ENCODE measurements at regions not wholly inside any gene's neighbourhood (a gene's known extent, or its start where the extent isn't known, plus 50 kb on each side); places are given as distances from the start of the nearest gene placed in this dataset.

DNA sequence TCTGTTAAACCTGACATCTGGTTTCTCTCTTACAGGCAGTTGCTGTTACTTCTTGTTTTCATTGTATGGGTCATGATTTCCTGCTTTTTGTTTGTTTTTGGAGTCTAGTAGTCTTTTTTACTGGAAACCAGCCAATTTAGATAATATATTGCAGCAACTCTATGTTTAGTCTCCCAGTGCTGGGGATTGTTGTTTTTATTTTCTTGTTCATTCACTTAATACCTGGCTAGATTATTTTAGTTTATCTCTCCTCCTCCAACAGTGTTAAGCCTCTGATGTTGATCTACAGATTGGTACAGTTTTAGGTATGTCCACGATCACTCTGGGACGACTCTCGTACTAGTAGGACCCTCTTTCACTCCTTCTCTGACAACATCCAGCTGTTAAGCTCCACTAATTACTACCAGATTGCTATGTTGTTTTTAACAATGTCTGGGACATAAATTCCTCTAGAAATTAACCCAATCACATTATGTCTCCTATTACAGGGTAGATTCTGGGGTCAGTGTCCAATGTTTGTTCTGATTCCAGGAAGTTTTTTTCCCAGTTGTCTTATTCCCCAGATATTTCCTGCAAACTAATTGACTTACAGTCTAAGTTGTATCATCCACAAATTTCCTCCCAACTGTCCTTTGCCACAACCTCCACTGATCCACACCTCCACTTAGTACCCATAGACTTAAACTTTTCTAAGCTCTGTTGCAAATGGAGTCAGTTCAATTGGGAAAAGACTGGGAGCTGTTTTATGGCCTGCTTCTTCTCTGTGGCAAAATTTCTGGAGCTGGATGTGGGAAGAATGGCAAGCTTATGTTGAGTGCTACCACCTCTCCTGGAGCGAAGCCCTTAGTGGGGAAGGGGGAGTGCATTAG lies 1280.6 kb upstream of the CNTN5 start:
- ChIA-PET CTCF (no interaction called here), POLR2A (ENCODE audit: unreplicated experiment) (no interaction called here)
- no peak overlapping the region for H2BK15ac ChIP-seq (ENCODE audit: low read depth, low read length)
- no peak overlapping the region for H2AFZ ChIP-seq (replicated peaks; ENCODE audit: low read length, poor library complexity)
- H3K27ac ChIP-seq (ENCODE audit: insufficient read depth, low read length) = peak overlapping the region; percentile 74; the same call in 1 of the 2 replicates
- DNase-seq (peak; percentile 59), ATAC-seq (ENCODE audit: low read depth) (peak; percentile 24)
- no peak overlapping the region for H2AK5ac ChIP-seq (ENCODE audit: low read depth, low read length)
- no peak overlapping the region for H4K91ac ChIP-seq (ENCODE audit: insufficient read depth, low read depth, low read length)
- no peaks in the 10 kb centered on the region for H4K20me1 ChIP-seq (ENCODE audit: insufficient read depth, low read length)
- peak overlapping the region; percentile 23; the same call in 1 of the 2 replicates for H3K18ac ChIP-seq (ENCODE audit: low read depth, low read length)
- H2BK20ac ChIP-seq (ENCODE audit: low read depth, low read length) = no peak overlapping the region; the same call in 1 of the 2 replicates
- no peaks in the 10 kb centered on the region for H3K36me3 ChIP-seq (ENCODE audit: control insufficient read depth, insufficient read depth, low read length)
- H2AK9ac ChIP-seq (replicated peaks; ENCODE audit: low read depth, low read length, poor library complexity) = no peak overlapping the region
- no TSS peak for BruUV-seq (replicated peaks)
- H2BK120ac ChIP-seq (ENCODE audit: low read depth, low read length) = no peak overlapping the region
- no peak overlapping the region for H2BK5ac ChIP-seq (ENCODE audit: low read depth, low read length, poor library complexity, severe bottlenecking)
- no peaks in the 10 kb centered on the region; the same call in 1 of the 2 replicates for H3K4me1 ChIP-seq (ENCODE audit: control insufficient read depth, insufficient read depth, low read length)
- no peak overlapping the region for H3K9ac ChIP-seq (ENCODE audit: low read depth, low read length)
- H3K56ac ChIP-seq (ENCODE audit: extremely low read depth, insufficient read depth, low read length) = no peak overlapping the region
- H3K23ac ChIP-seq (ENCODE audit: low read depth, low read length) = no peak overlapping the region
- H3K4me2 ChIP-seq (ENCODE audit: low read depth, low read length) = no peak overlapping the region
- H3K9me3 ChIP-seq (ENCODE audit: control insufficient read depth, insufficient read depth, low read length) = 0 out of 2 replicates have a peak, but pooled peaks cover 2% of the 10 kb centered on the region
- no peak overlapping the region for H3K4ac ChIP-seq (ENCODE audit: low read depth, low read length)
- in situ Hi-C loops (cut with MboI; ENCODE audit: low sequenced_read_pairs) = no loop called here
- no peak overlapping the region for H3K14ac ChIP-seq (replicated peaks; ENCODE audit: low read depth, low read length)
- dilution Hi-C loops (cut with HindIII; ENCODE audit: low sequenced_read_pairs, unreplicated experiment) = no loop called here
- no peaks in the 10 kb centered on the region for H3K27me3 ChIP-seq (ENCODE audit: control insufficient read depth, insufficient read depth, low read length)
- peak overlapping the region; percentile 58; the same call in 1 of the 2 replicates for H4K5ac ChIP-seq (ENCODE audit: low read depth, low read length)
- intact Hi-C loops (cut with micrococcal nuclease) = no loop called here
- H3K79me1 ChIP-seq (ENCODE audit: low read depth in 1 of 2, low read length in 2 of 2) = no peaks in the 10 kb centered on the region
- no peaks in the 10 kb centered on the region for H3K9me1 ChIP-seq (ENCODE audit: insufficient read depth, low read length)
- TF ChIP-seq RAD21 (IDR thresholded peaks at IDR 0.05; ENCODE audit: low read length) = no peak
- no peak for TF ChIP-seq FOS (IDR thresholded peaks at IDR 0.05; ENCODE audit: low read depth, low read length)
- no peak for TF ChIP-seq NFE2L2 (IDR thresholded peaks at IDR 0.05; ENCODE audit: low read depth, low read length)
- TF ChIP-seq, protein P1, sequence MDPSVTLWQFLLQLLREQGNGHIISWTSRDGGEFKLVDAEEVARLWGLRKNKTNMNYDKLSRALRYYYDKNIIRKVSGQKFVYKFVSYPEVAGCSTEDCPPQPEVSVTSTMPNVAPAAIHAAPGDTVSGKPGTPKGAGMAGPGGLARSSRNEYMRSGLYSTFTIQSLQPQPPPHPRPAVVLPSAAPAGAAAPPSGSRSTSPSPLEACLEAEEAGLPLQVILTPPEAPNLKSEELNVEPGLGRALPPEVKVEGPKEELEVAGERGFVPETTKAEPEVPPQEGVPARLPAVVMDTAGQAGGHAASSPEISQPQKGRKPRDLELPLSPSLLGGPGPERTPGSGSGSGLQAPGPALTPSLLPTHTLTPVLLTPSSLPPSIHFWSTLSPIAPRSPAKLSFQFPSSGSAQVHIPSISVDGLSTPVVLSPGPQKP (IDR thresholded peaks at IDR 0.05; ENCODE audit: borderline replicate concordance, low read depth, low read length) = no peak
- TF ChIP-seq RCOR1 (IDR thresholded peaks at IDR 0.05; ENCODE audit: insufficient replicate concordance, low read length) = no peak
- no peak for TF ChIP-seq POLR2A (IDR thresholded peaks at IDR 0.05; ENCODE audit: low read depth, low read length)
- no peak for TF ChIP-seq RFX5 (IDR thresholded peaks at IDR 0.05; ENCODE audit: low read depth, low read length)
- no peak for TF ChIP-seq CHD1 (IDR thresholded peaks at IDR 0.05; ENCODE audit: low read depth, low read length)
- no peak for TF ChIP-seq MAFK (IDR thresholded peaks at IDR 0.05; ENCODE audit: low read depth, low read length)
- no peak for TF ChIP-seq MAZ (IDR thresholded peaks at IDR 0.05; ENCODE audit: borderline replicate concordance, low read depth, low read length)
- TF ChIP-seq, protein P2, sequence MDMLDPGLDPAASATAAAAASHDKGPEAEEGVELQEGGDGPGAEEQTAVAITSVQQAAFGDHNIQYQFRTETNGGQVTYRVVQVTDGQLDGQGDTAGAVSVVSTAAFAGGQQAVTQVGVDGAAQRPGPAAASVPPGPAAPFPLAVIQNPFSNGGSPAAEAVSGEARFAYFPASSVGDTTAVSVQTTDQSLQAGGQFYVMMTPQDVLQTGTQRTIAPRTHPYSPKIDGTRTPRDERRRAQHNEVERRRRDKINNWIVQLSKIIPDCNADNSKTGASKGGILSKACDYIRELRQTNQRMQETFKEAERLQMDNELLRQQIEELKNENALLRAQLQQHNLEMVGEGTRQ (IDR thresholded peaks at IDR 0.05; ENCODE audit: low read depth, low read length) = no peak
- no peak for TF ChIP-seq SMC3 (IDR thresholded peaks at IDR 0.05; ENCODE audit: low read depth, low read length)
- no CpG with 5 or more reads among the region's 4 CpGs for WGBS, 2 experiments (ENCODE audit: extremely low coverage in 2 of 2, insufficient read length in 1 of 2)
- H3K4me3 ChIP-seq (ENCODE audit: insufficient read depth, low read depth, low read length) = no peak overlapping the region
- H4K8ac ChIP-seq (ENCODE audit: low read depth in 2 of 2, low read length in 2 of 2) = no peak overlapping the region

All from IMR-90 (cell line).